ENCODE measurements at regions not wholly inside any gene's neighbourhood (a gene's known extent, or its start where the extent isn't known, plus 50 kb on each side); places are given as distances from the start of the nearest gene placed in this dataset.
"Not testable (repeated sequence)": the region's sequence is repeated elsewhere in the genome, so short reads cannot be mapped to it uniquely, and the experiment has no call there.

DNA sequence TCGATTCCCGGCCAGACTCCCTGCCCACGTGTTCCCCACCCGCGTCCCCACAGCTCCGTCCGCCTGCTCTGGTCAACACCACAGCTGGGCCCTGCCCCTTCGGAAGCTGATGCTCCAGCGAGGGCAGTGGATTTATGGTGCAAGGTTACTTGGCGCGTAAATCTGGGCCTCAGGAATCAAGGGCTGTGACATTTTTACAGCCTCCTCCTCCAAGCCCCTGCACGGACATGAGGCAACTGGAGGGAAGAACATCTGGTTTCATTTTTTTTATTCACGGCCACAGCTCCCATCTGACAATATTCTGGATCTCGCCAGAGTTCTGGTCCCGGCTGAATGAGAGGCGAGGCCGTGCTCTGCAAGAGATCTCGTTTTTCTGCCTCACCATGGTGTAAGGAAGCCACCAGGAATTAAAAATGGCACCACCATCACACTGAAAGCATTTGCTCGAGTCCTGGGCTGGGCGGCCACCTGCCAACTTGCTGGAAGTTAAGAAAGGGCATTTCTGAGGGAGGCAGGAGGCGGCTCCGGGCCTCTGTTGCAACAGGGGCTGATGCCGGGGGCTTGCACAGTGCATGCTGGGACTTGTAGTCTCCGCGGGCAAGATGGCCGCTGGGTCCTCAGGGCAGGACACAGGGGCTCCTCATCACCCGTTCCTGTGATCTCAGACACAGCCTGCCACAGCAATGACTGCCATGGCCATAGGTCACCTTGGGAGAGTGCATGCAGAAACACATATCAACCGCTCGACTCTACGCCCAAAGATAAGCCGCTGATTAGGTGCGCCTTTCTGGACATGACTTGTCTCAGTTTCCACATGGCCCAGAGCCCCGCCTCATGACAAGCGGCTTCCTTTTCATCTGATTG, 148.5 kb downstream of the LY86 start:
- Mint-ChIP-seq H3K36me3 (no peaks in the 10 kb centered on the region), H3K4me1 (peaks cover 0 to 5% of the 10 kb centered on the region in 2 donors), H3K27ac (no peak overlapping the region), H3K27me3 (peaks cover 41 to 55% of the 10 kb centered on the region in 2 donors), H3K9me3 (no peaks in the 10 kb centered on the region), H3K4me3 (peak overlapping the region in 1 of 2 donors; percentile 49)
- DNase-seq (no peak), ATAC-seq (replicated peaks) (peak in 1 of 2 donors; percentile 61)

DNA sequence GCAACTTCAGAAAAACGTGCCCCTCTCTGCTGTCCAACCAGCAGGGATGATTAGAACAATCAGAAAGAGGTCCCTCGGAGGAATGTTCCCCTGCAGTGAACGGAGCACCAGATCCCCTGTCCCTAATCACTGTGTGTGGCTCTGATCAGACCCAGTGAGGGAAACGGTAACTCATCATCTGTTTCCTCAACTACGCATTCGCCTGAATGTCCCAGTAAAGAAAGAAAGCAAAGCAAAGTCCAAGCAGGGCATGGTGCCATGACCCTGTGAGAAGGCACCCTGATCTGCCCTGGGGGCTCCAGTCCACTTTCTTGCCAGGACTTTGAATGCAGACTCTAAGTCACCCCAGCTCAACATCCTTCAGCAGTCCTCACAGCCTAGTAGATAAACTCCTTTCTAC, 149.2 kb downstream of the LY86 start:
- no peak overlapping the region for H3K27ac Mint-ChIP-seq
- peak overlapping the region in 1 of 2 donors; percentile 49 for H3K4me3 Mint-ChIP-seq
- no peaks in the 10 kb centered on the region for H3K9me3 Mint-ChIP-seq
- peaks cover 0 to 5% of the 10 kb centered on the region in 2 donors for H3K4me1 Mint-ChIP-seq
- H3K36me3 Mint-ChIP-seq: no peaks in the 10 kb centered on the region
- H3K27me3 Mint-ChIP-seq: peaks cover 41 to 55% of the 10 kb centered on the region in 2 donors
- ATAC-seq (replicated peaks) (no peak), DNase-seq (no peak)

DNA sequence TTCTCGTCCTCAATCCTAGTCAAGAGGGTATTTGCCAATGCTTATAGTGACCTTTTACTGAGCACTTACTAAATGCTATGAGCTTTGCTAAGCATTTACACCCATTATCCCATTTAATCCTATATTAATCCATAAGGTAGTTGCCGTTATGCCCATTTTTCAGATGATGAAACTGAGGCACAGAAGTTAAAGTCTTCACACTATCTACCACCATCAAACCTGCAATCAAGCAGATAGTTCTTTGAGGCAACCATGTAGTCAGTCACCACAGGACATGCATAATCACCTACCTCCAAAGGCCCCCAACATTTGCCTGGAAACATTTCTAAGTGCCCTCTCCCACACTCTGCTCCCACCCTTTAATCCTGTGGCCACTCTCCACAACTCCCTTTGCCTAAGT, 149.6 kb downstream of the LY86 start:
- Mint-ChIP-seq H3K4me3 (no peak overlapping the region), H3K27me3 (peaks cover 41 to 55% of the 10 kb centered on the region in 2 donors), H3K27ac (no peak overlapping the region), H3K4me1 (peaks cover 0 to 5% of the 10 kb centered on the region in 2 donors), H3K9me3 (no peaks in the 10 kb centered on the region), H3K36me3 (no peaks in the 10 kb centered on the region)
- ATAC-seq (replicated peaks) (no peak), DNase-seq (no peak)

DNA sequence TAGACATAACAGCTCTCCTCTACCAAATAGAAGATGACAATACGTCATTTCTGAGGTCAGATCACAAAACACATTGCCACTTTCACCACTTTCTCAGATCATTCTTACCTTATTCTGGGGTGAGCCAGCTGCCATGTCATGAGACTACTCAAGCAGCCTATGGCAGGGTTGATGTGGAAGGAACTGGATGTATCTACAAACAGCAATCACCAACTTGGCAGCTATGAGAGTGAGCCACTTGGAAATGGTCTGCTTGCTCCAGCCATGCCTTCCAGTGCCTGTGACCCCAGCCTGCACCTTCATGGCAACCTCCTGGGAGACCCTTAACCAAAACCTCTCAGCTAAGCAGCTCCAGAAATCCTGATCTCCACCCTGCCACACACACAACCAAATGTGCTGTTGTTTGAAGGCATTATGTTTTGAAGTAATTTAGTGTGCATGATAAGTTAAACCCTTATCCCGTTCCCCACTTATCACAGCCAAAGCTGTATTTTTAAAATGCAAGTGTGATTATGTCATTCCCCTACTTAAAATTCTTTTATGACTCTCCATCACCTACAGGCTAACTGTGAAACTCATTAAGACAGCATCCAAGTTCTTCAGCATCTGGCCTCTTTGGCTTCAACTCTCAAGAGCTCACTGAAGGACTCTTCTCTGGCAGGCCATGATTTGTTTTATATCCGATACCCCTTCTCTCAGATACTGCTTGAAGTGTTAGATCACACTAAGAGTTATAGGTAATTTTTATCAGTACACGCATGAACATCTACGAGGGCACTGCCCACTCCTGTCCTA, 150.6 kb downstream of the LY86 start:
- no peak overlapping the region for H3K4me3 Mint-ChIP-seq

DNA sequence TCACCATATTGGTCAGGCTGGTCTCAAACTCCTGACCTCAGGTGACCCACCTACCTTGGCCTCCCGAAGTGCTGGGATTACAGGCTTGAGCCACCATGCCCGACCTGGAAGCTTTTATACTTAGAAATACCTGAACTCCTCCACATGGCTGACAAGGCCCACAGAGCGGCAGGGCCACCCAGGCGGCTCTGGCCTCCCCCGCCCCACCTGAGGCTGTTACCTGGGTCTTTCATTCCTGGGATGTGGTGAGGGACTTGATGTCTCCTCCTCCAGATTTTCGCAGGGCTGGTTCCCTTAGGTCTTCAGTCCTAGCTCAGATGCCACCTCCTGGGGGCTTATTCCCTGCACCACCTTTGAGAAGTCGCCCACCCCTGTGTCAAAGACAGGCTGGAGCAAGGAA, 152.1 kb downstream of the LY86 start:
- DNase-seq (no peak), ATAC-seq (replicated peaks) (no peak)
- Mint-ChIP-seq H3K4me3 (no peak overlapping the region), H3K27me3 (peaks cover 25 to 39% of the 10 kb centered on the region in 2 donors), H3K36me3 (no peaks in the 10 kb centered on the region), H3K27ac (no peak overlapping the region), H3K4me1 (peaks cover 0 to 5% of the 10 kb centered on the region in 2 donors), H3K9me3 (no peaks in the 10 kb centered on the region)

More for the DNA sequence above, 150.6 kb downstream of the LY86 start:
- ATAC-seq (replicated peaks): no peak
- Mint-ChIP-seq H3K36me3 (no peaks in the 10 kb centered on the region), H3K4me1 (peaks cover 0 to 5% of the 10 kb centered on the region in 2 donors), H3K27me3 (peaks cover 34 to 47% of the 10 kb centered on the region in 2 donors), H3K9me3 (no peaks in the 10 kb centered on the region), H3K27ac (no peak overlapping the region)
- no peak for DNase-seq

DNA sequence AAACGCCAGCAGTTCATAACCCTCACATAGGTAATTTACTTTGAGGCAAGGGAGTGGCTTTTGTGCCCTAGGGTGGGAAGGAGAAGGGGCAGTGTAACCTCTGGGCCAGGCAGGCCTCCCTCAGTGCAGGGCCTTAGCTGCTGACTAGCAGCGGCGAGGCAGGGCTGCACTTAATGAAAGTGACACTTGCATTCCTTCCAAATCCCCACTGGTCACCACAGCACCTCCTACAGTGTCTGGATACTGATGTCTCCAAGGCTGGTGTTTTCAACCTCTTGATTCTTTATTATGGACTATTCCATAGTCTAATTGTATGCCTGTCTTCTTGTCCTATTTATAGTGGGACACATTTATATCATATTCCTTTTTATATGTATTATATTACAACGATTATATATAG, 152.7 kb downstream of the LY86 start:
- peaks cover 0 to 5% of the 10 kb centered on the region in 2 donors for H3K4me1 Mint-ChIP-seq

DNA sequence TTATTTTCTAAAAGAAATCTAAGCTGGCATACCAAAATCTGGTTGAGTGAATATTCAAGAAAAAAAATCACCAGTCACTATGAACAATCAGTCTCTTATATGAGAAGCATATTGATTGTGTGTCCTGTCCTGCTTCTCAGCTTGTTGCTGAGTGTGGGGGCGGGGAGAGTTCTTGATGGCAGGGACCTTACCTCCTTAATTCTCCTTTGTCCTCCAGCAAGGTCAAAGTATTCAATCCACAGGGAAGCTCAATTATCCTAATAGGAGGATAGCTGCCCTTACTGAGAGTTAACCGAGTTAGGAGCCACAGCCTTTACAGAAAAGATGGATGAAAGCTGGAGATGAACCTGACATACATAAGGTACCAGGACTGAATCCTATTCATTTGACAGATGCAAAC, 154.0 kb downstream of the LY86 start:
- peaks cover 19 to 22% of the 10 kb centered on the region in 2 donors for H3K27me3 Mint-ChIP-seq
- H3K36me3 Mint-ChIP-seq: no peaks in the 10 kb centered on the region
- no peak overlapping the region for H3K4me3 Mint-ChIP-seq
- peaks cover 0 to 5% of the 10 kb centered on the region in 2 donors for H3K4me1 Mint-ChIP-seq
- no peak for ATAC-seq (replicated peaks)
- no peaks in the 10 kb centered on the region for H3K9me3 Mint-ChIP-seq
- no peak overlapping the region for H3K27ac Mint-ChIP-seq
- DNase-seq: no peak

More for the DNA sequence above, 152.7 kb downstream of the LY86 start:
- Mint-ChIP-seq H3K9me3 (no peaks in the 10 kb centered on the region), H3K27ac (no peak overlapping the region), H3K27me3 (peaks cover 21 to 32% of the 10 kb centered on the region in 2 donors), H3K4me3 (no peak overlapping the region), H3K36me3 (no peaks in the 10 kb centered on the region)
- ATAC-seq (replicated peaks) (no peak), DNase-seq (no peak)

DNA sequence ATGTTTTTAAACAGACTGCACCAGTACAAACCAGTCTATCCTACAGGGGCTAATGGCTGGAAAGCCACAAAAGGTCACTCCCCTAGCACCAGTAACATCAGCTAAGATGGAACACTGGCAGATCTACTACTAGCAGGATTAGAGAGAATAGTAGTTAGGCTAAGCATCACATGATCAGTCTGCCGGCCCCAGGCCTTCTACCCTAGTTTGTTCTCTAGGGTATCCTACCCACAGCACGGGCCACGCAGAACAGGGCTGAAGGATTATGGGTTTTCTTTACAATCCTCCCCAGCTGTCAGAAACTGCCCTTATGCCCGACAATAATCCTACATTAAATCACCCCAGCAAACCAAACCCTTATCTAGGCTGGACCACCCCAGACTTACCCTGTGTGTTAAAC, 156.0 kb downstream of the LY86 start:
- H3K36me3 Mint-ChIP-seq: no peaks in the 10 kb centered on the region
- ATAC-seq (replicated peaks): no peak
- no peak for DNase-seq
- peaks cover 0 to 2% of the 10 kb centered on the region in 2 donors for H3K4me1 Mint-ChIP-seq
- H3K9me3 Mint-ChIP-seq: no peaks in the 10 kb centered on the region
- H3K4me3 Mint-ChIP-seq: no peak overlapping the region
- H3K27me3 Mint-ChIP-seq: peaks cover under 1 to 5% of the 10 kb centered on the region in 2 donors
- no peak overlapping the region for H3K27ac Mint-ChIP-seq

DNA sequence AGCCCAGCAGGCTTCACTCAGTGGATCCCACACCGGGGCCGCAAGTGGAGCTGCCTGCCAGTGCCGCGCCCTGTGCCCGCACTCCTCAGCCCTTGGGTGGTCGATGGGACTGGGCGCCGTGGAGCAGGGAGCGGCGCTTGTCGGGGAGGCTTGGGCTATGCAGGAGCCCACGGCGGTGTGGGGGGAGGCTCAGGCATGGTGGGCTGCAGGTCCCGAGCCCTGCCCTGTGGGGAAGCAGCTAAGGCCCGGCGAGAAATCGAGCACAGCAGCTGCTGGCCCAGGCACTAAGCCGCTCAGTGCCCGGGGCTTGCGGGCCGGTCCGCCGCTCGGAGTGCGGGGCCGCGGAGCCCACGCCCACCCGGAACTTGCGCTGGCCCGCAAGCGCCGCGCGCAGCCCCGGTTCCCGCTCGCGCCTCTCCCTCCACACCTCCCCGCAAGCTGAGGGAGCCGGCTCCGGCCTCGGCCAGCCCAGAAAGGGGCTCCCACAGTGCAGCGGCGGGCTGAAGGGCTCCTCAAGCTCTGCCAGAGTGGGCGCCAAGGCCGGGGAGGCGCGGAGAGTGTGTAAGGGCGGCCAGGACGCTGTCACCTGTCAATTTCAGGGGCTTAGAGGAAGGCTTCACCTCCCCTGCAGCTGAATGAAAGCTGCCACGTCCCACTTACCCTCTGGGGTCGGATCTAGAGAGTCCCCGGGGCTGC, 157.3 kb downstream of the LY86 start:
- H3K9me3 Mint-ChIP-seq; ATAC-seq (replicated peaks); H3K36me3 Mint-ChIP-seq; DNase-seq; H3K27me3 Mint-ChIP-seq; H3K27ac Mint-ChIP-seq; H3K4me1 Mint-ChIP-seq; H3K4me3 Mint-ChIP-seq: not testable (repeated sequence)

DNA sequence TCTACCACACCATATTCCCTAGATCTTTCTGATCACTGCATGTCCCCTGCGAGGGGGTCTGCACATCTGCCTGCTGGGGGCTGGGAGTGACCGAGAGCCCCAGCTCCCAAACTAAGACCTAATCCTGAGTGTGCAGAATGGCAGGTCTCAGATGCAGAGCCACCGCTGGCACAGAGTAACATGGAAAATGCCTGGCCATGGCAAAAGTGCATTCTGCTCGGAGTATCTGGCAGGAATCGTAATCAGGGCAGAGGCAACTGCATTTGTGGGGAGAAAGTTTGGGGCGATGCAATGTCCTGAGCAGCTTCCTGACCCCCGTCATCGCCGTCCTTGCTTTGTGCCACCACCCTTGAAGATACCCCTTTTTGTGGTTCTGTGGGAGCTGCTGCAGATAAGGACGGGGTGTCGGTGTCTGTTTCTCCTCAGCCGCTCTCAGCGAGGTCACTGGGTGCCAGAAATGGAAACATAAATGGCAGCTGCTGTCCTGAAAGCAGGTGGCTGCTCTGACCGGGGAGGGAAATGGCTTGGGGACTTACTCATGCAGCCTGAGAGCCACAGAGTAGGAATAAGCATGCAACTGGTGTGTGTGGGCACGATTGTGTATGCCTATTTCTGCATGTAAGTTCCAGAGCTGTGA, 157.9 kb downstream of the LY86 start:
- H3K27me3 Mint-ChIP-seq: peaks cover 0 to 5% of the 10 kb centered on the region in 2 donors
- DNase-seq (no peak), ATAC-seq (replicated peaks) (no peak)
- H3K27ac Mint-ChIP-seq: no peak overlapping the region
- H3K36me3 Mint-ChIP-seq: no peaks in the 10 kb centered on the region
- no peaks in the 10 kb centered on the region for H3K4me1 Mint-ChIP-seq
- H3K4me3 Mint-ChIP-seq: no peak overlapping the region
- H3K9me3 Mint-ChIP-seq: no peaks in the 10 kb centered on the region

DNA sequence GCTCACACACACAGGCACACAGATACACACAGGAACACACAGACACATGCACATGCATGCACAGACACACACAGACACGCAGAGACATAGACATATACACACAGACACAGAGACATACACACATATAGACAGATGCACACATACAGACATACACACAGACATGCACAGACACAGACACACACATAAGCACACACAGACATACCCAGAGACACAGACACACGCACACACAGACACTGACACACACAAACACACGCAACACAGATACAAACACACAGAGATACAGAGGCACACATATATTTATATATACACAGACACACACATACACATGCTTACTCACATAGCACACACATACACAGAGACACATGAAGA, 158.4 kb downstream of the LY86 start:
- no peak for ATAC-seq (replicated peaks)
- no peaks in the 10 kb centered on the region for H3K36me3 Mint-ChIP-seq
- peaks cover 0 to 5% of the 10 kb centered on the region in 2 donors for H3K27me3 Mint-ChIP-seq
- H3K9me3 Mint-ChIP-seq: no peaks in the 10 kb centered on the region
- H3K27ac Mint-ChIP-seq: no peak overlapping the region
- no peak for DNase-seq
- H3K4me1 Mint-ChIP-seq: peaks cover 0 to 1% of the 10 kb centered on the region in 2 donors
- H3K4me3 Mint-ChIP-seq: no peak overlapping the region

DNA sequence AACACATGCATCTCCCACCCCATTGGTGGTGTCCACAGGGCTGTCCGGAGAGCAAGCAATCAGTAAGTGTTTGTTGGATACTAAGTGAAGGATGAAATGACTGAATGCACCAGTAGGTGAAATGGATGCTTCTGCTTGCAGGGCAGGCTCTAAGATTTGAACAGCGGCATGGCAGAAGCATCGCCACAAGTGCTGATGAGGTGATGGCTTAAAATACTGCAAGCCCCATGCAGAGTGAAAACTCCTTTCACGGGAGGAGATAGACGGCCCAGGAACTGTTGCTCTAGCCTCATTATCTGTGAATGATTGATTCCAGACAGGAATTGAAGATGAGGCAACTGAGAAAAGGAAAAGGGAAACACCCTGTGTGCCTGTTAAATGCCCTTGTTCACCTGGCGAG, 158.9 kb downstream of the LY86 start:
- Mint-ChIP-seq H3K27me3 (peaks cover 0 to 5% of the 10 kb centered on the region in 2 donors), H3K9me3 (no peaks in the 10 kb centered on the region), H3K4me1 (peaks cover 0 to 1% of the 10 kb centered on the region in 2 donors), H3K27ac (no peak overlapping the region), H3K36me3 (no peaks in the 10 kb centered on the region), H3K4me3 (no peak overlapping the region)
- ATAC-seq (replicated peaks) (no peak), DNase-seq (no peak)

DNA sequence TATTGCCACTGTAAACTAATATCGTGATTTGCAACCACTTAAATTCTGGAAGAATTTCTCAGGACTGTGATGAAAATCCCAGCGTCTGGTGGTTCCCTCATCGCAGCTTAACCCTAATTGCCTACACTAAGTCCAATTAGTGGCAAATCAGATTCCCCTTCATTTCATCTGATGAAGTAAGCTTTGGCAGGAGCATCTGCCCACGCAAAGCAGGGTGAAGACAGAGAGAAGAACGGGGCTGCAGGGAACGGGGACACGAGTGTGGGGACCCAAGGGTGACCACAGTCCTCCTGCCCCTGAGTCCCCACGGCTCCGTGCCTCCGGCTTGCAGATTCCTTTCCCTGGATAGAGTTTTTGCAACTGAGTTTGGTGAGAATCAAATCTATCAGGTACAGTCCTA, 159.5 kb downstream of the LY86 start:
- Mint-ChIP-seq H3K4me3 (no peak overlapping the region), H3K9me3 (no peaks in the 10 kb centered on the region), H3K36me3 (no peaks in the 10 kb centered on the region), H3K4me1 (peaks cover 0 to 1% of the 10 kb centered on the region in 2 donors), H3K27me3 (peaks cover 0 to 5% of the 10 kb centered on the region in 2 donors), H3K27ac (no peak overlapping the region)
- DNase-seq (no peak), ATAC-seq (replicated peaks) (no peak)

Measured in stimulated activated naive B cell treated with anti-CD40 and anti-IgM and Interleukin-4, amounts not matched to agents 10 μg/mL and 1 μg/mL and 100 μg/mL, for 72 hours (primary cell).